HepG2 (cell line): ENCODE measurements at regions not wholly inside any gene's neighbourhood (a gene's known extent, or its start where the extent isn't known, plus 50 kb on each side); places are given as distances from the start of the nearest gene placed in this dataset.

Experiments used
- ATAC-seq: fragments of 200-7000 bp; cut with Tn5 transposase; 3 replicates; pipeline ENCODE4 v1.9.1; 2020; ENCODE audit warnings: mild to moderate bottlenecking, moderate library complexity
- BruUV-seq: library from RNA; stranded (reverse); fragments of 400-500 nt; replicated peaks from 2 replicates; lab custom pipeline; 2021; lab: Mats Ljungman, UMichigan
- CTCF ChIA-PET: fragments of 300-600 bp; formaldehyde crosslinking; extraction: SDS; loops from one replicate; lab custom pipeline; 2021; ENCODE audit warnings: low total read pairs, inconsistent platforms, low intra/inter-chr PET ratio; lab: Yijun Ruan, JAX
- POLR2A ChIA-PET: fragments of 350-600 bp; sonication (Branson Sonifier 250); formaldehyde crosslinking; loops from one replicate; lab custom pipeline; 2020; ENCODE audit warnings: antibody characterized with exemption, inconsistent platforms; lab: Yijun Ruan, JAX
- DNase-seq: peaks from one replicate; pipeline ENCODE4 v3.0.0-alpha.2; 2015; ENCODE audit warnings: low spot score
- FAIRE-seq: peaks from 3 replicates; lab custom pipeline; 2011; peaks lifted over from hg19 to GRCh38; lab: Jason Lieb, UNC
- H2AFZ ChIP-seq: one replicate; pipeline ENCODE4 v1.6.1; 2011; ENCODE audit warnings: low read length, inconsistent platforms
- H3K27ac ChIP-seq: fragments of 300-600 bp; 3 replicates; pipeline ENCODE4 v1.8.0; 2011; ENCODE audit warnings: mixed run types, mild to moderate bottlenecking, mixed read lengths, low read length, inconsistent platforms; ENCODE audit not compliant: insufficient read depth; ENCODE audit errors: extremely low read length
- H3K27me3 ChIP-seq, 2 experiments: fragments of 200-600 bp in 1 of 2; 2 replicates in 1 of 2; 3 replicates in 1 of 2; pipeline versions ENCODE4 v1.6.0 to v1.8.0; 2011; ENCODE audit warnings: low read length in 2 of 2, mild to moderate bottlenecking in 2 of 2, moderate library complexity in 2 of 2, inconsistent platforms in 1 of 2; ENCODE audit not compliant: insufficient read depth in 2 of 2, control insufficient read depth in 1 of 2
- H3K36me3 ChIP-seq, 2 experiments: fragments of 200-600 bp in 1 of 2; replicated peaks in 1 of 2; 2 replicates in 1 of 2; 3 replicates in 1 of 2; pipeline versions ENCODE4 v1.5.1 to v1.8.0; 2011; ENCODE audit warnings: low read length in 2 of 2, inconsistent platforms in 1 of 2; ENCODE audit not compliant: insufficient read depth in 2 of 2, control insufficient read depth in 1 of 2
- H3K4me1 ChIP-seq: 2 replicates; pipeline ENCODE4 v1.5.1; 2012; ENCODE audit warnings: low read length, inconsistent platforms; ENCODE audit not compliant: insufficient read depth
- H3K4me2 ChIP-seq: 2 replicates; pipeline ENCODE4 v1.6.0; 2011; ENCODE audit warnings: low read depth, low read length, inconsistent platforms
- H3K4me3 ChIP-seq, 3 experiments: fragments of 200-600 bp in 1 of 3; sonication (generic), shearing (Covaris generic) in 1 of 3; replicated peaks in 1 of 3; 2 replicates each; pipeline ENCODE4 v1.5.1; 2011 to 2016; ENCODE audit warnings: low read length in 3 of 3, inconsistent platforms in 2 of 3, low read depth in 2 of 3, mild to moderate bottlenecking in 2 of 3, control low read depth in 1 of 3, mixed read lengths in 1 of 3; ENCODE audit not compliant: insufficient read depth in 1 of 3
- H3K79me2 ChIP-seq: one replicate; pipeline ENCODE4 v1.6.1; 2011; ENCODE audit warnings: low read length, inconsistent platforms; ENCODE audit not compliant: insufficient read depth
- H3K9ac ChIP-seq: 2 replicates; pipeline ENCODE4 v1.6.0; 2011; ENCODE audit warnings: mild to moderate bottlenecking, low read depth, low read length, inconsistent platforms; ENCODE audit not compliant: insufficient read depth
- H3K9me3 ChIP-seq: 2 replicates; pipeline ENCODE4 v1.5.1; 2012; ENCODE audit warnings: mild to moderate bottlenecking, low read length
- H4K20me1 ChIP-seq: 2 replicates; pipeline ENCODE4 v1.6.0; 2011; ENCODE audit warnings: inconsistent platforms, mild to moderate bottlenecking, low read length, moderate library complexity; ENCODE audit not compliant: insufficient read depth
- HNF1B ChIP-seq: sonication (generic); formaldehyde crosslinking; IDR thresholded peaks from 2 replicates; pipeline ENCODE4 v1.5.1; 2020; ENCODE audit warnings: mild to moderate bottlenecking, moderate library complexity, missing genetic modification reagents
- HNRNPL ChIP-seq: fragments of 200-400 bp; formaldehyde crosslinking; IDR thresholded peaks from 2 replicates; pipeline ENCODE4 v1.6.1; 2017; ENCODE audit warnings: mild to moderate bottlenecking, low read depth, low read length
- ISX ChIP-seq: sonication (generic); formaldehyde crosslinking; conservative IDR thresholded peaks from 2 replicates; pipeline ENCODE4 v1.5.0; 2020; ENCODE audit warnings: missing genetic modification reagents
- ZC3H4 ChIP-seq: sonication (generic); formaldehyde crosslinking; IDR thresholded peaks from 2 replicates; pipeline ENCODE4 v1.4.0; 2020; ENCODE audit warnings: missing genetic modification reagents, borderline replicate concordance
- ZHX2 ChIP-seq, 2 experiments: sonication (generic) in 1 of 2; formaldehyde crosslinking in 1 of 2; IDR thresholded peaks; 2 replicates each; pipeline versions ENCODE4 v1.6.1 to v1.9.0; 2014 to 2022; ENCODE audit warnings: antibody characterized with exemption in 1 of 2, borderline replicate concordance in 1 of 2, inconsistent platforms in 1 of 2, low read depth in 1 of 2, missing genetic modification reagents in 1 of 2
- ZIK1 ChIP-seq: sonication (generic); formaldehyde crosslinking; IDR thresholded peaks from 2 replicates; pipeline ENCODE4 v1.5.0; 2020; ENCODE audit warnings: mild to moderate bottlenecking, low read depth, missing genetic modification reagents, borderline replicate concordance
- ZNF792 ChIP-seq: IDR thresholded peaks from 2 replicates; pipeline ENCODE4 v1.6.1; 2016
- WGBS: methylation state at CpG from one replicate; pipeline ENCODE4 v1.1.6; 2017; ENCODE audit warnings: low lambda C conversion rate; 5-methylcytosine and 5-hydroxymethylcytosine counted together
- in situ Hi-C: cut with HindIII; loops from 2 replicates; pipeline ENCODE4 v1.10.0; 2017; ENCODE audit warnings: low pct_unique_long_range_greater_than_20kb; ENCODE audit not compliant: extremely low pct_ligation_motif_present
- intact Hi-C: fragments of 100-400 bp; cut with micrococcal nuclease; formaldehyde crosslinking; loops from one replicate; pipeline ENCODE4 v1.10.0; 2022; ENCODE audit not compliant: unreplicated experiment

- Histone ChIP-seq H3K79me2 (no peaks in the 10 kb centered on the region), H4K20me1 (no peaks in the 10 kb centered on the region), H3K9me3 (no peaks in the 10 kb centered on the region), H3K9ac (no peak overlapping the region), H3K4me3 (no peak overlapping the region), H3K4me2 (no peak overlapping the region), H3K4me1 (no peaks in the 10 kb centered on the region), H3K27me3 (no peaks in the 10 kb centered on the region), H2AFZ (no peak overlapping the region), H3K36me3 (no peaks in the 10 kb centered on the region), H3K27ac (no peak overlapping the region)
- no peak for TF ChIP-seq ZC3H4 (CRISPR knock-in tag)
- no TSS peak for BruUV-seq
- WGBS: 2% methylated on average over 5 of the region's 5 CpGs
- FAIRE-seq (no peak), ATAC-seq (no peak), DNase-seq (no peak)
- ChIA-PET POLR2A (no interaction called here), CTCF (no interaction called here)
- intact Hi-C loops (no loop called here), in situ Hi-C loops (no loop called here)
These were observed 159.6 kb downstream of the LSM5 start for GRCh38 chr7:32330602-32331001.

GRCh38 chr7:32326078-32326477 is 164.1 kb downstream of the LSM5 start:
- no peak for ATAC-seq
- CTCF ChIA-PET: no interaction called here

More at GRCh38 chr7:32326078-32326477, 164.1 kb downstream of the LSM5 start:
- Histone ChIP-seq H3K79me2 (no peaks in the 10 kb centered on the region), H3K9ac (no peak overlapping the region), H2AFZ (no peak overlapping the region), H4K20me1 (no peaks in the 10 kb centered on the region), H3K27me3 (no peaks in the 10 kb centered on the region), H3K4me2 (no peak overlapping the region), H3K4me3 (no peak overlapping the region), H3K9me3 (no peaks in the 10 kb centered on the region), H3K36me3 (no peaks in the 10 kb centered on the region), H3K4me1 (no peaks in the 10 kb centered on the region), H3K27ac (no peak overlapping the region)
- 0% methylated on average over 1 of the region's 1 CpG for WGBS
- no TSS peak for BruUV-seq
- no peak for FAIRE-seq
- intact Hi-C loops (no loop called here), in situ Hi-C loops (no loop called here)
- no peak for DNase-seq
- POLR2A ChIA-PET: no interaction called here
- TF ChIP-seq ISX (CRISPR knock-in tag) (no peak), ZHX2 (IDR thresholded peaks at IDR 0.05; ENCODE audit: low read depth) (no peak), ZHX2 (CRISPR knock-in tag; IDR thresholded peaks at IDR 0.05; ENCODE audit: borderline replicate concordance) (no peak), HNRNPL (no peak), ZNF792 (no peak), ZIK1 (CRISPR knock-in tag) (no peak), HNF1B (CRISPR knock-in tag) (no peak)
